Calu3 (cell line): ENCODE measurements at regions not wholly inside any gene's neighbourhood (a gene's known extent, or its start where the extent isn't known, plus 50 kb on each side); places are given as distances from the start of the nearest gene placed in this dataset.

Source experiments
- BruUV-seq: library from RNA; stranded (reverse); fragments of 400-500 nt; replicated peaks from 2 replicates; lab custom pipeline; 2021; lab: Mats Ljungman, UMichigan
- CTCF ChIA-PET: fragments of 300-600 bp; sonication (Branson Sonifier 250); formaldehyde crosslinking; loops from one replicate; lab custom pipeline; 2022; ENCODE audit warnings: antibody characterized with exemption; lab: Charles Lee
- DNase-seq: peaks from one replicate; pipeline ENCODE4 v3.0.0; 2022
- H3K27ac Mint-ChIP-seq: one replicate; pipeline ENCODE4 v1.8.0; 2022; ENCODE audit warnings: mixed read lengths; ENCODE audit not compliant: unreplicated experiment
- H3K27me3 Mint-ChIP-seq: one replicate; pipeline ENCODE4 v1.8.0; 2022; ENCODE audit warnings: mixed read lengths; ENCODE audit not compliant: unreplicated experiment
- H3K36me3 Mint-ChIP-seq: one replicate; pipeline ENCODE4 v1.8.0; 2022; ENCODE audit warnings: mild to moderate bottlenecking, moderate library complexity, mixed read lengths; ENCODE audit not compliant: insufficient read depth, unreplicated experiment
- H3K4me1 Mint-ChIP-seq: one replicate; pipeline ENCODE4 v1.8.0; 2022; ENCODE audit warnings: mild to moderate bottlenecking, low read depth, mixed read lengths; ENCODE audit not compliant: unreplicated experiment
- H3K4me3 Mint-ChIP-seq: one replicate; pipeline ENCODE4 v1.8.0; 2022; ENCODE audit warnings: mild to moderate bottlenecking, low read depth, moderate library complexity, mixed read lengths; ENCODE audit not compliant: unreplicated experiment
- H3K9me3 Mint-ChIP-seq: one replicate; pipeline ENCODE4 v1.8.0; 2022; ENCODE audit warnings: low read depth, mixed read lengths; ENCODE audit not compliant: unreplicated experiment
- CTCF ChIP-seq: fragments of 200-600 bp; IDR thresholded peaks from one replicate; pipeline ENCODE4 v1.8.0; 2022; ENCODE audit warnings: antibody characterized with exemption; ENCODE audit not compliant: unreplicated experiment
- intact Hi-C: fragments of 100-400 bp; cut with micrococcal nuclease; formaldehyde crosslinking; loops from one replicate; pipeline ENCODE4 v1.10.0; 2022; ENCODE audit not compliant: unreplicated experiment

- Mint-ChIP-seq H3K27me3 (peaks cover 13% of the 10 kb centered on the region), H3K4me1 (no peaks in the 10 kb centered on the region), H3K4me3 (no peak overlapping the region), H3K36me3 (no peaks in the 10 kb centered on the region), H3K27ac (no peak overlapping the region), H3K9me3 (no peaks in the 10 kb centered on the region)
- no peak for TF ChIP-seq CTCF
- no TSS peak for BruUV-seq
- no peak for DNase-seq
- CTCF ChIA-PET, result no interaction called here
- intact Hi-C loops, result no loop called here
These were observed 332.2 kb downstream of the TBC1D4 start for GRCh38 chr13:75149776-75150175.

- BruUV-seq, result no TSS peak
- no peaks in the 10 kb centered on the region for H3K9me3 Mint-ChIP-seq
- H3K36me3 Mint-ChIP-seq, result no peaks in the 10 kb centered on the region
- H3K4me3 Mint-ChIP-seq, result no peak overlapping the region
- CTCF ChIA-PET, result no interaction called here
- intact Hi-C loops, result no loop called here
- H3K4me1 Mint-ChIP-seq, result no peaks in the 10 kb centered on the region
- DNase-seq, result no peak
- H3K27ac Mint-ChIP-seq, result no peak overlapping the region
- no peak for TF ChIP-seq CTCF
- peaks cover 13% of the 10 kb centered on the region for H3K27me3 Mint-ChIP-seq
These were observed 334.0 kb downstream of the TBC1D4 start for GRCh38 chr13:75147946-75148345.

GRCh38 chr13:75146436-75146835 lies 335.5 kb downstream of the TBC1D4 start:
- BruUV-seq, result no TSS peak
- TF ChIP-seq CTCF, result no peak
- no peaks in the 10 kb centered on the region for H3K4me1 Mint-ChIP-seq
- no peak overlapping the region for H3K4me3 Mint-ChIP-seq
- no peak overlapping the region for H3K27ac Mint-ChIP-seq
- no peak for DNase-seq
- CTCF ChIA-PET, result no interaction called here
- H3K9me3 Mint-ChIP-seq, result no peaks in the 10 kb centered on the region
- peaks cover 13% of the 10 kb centered on the region for H3K27me3 Mint-ChIP-seq
- no peaks in the 10 kb centered on the region for H3K36me3 Mint-ChIP-seq
- intact Hi-C loops, result no loop called here

- intact Hi-C loops, result no loop called here
- CTCF ChIA-PET, result no interaction called here
- BruUV-seq, result no TSS peak
- Mint-ChIP-seq H3K4me1 (no peaks in the 10 kb centered on the region), H3K9me3 (no peaks in the 10 kb centered on the region), H3K27ac (no peak overlapping the region), H3K36me3 (no peaks in the 10 kb centered on the region), H3K4me3 (no peak overlapping the region), H3K27me3 (peaks cover 13% of the 10 kb centered on the region)
- DNase-seq, result no peak
- TF ChIP-seq CTCF, result no peak
These were observed 336.0 kb downstream of the TBC1D4 start for GRCh38 chr13:75145927-75146326.

GRCh38 chr13:75139291-75139690 lies 342.7 kb downstream of the TBC1D4 start:
- intact Hi-C loops, result no loop called here
- Mint-ChIP-seq H3K27ac (no peak overlapping the region), H3K27me3 (no peaks in the 10 kb centered on the region), H3K4me3 (no peak overlapping the region), H3K4me1 (no peaks in the 10 kb centered on the region), H3K9me3 (no peaks in the 10 kb centered on the region), H3K36me3 (no peaks in the 10 kb centered on the region)
- BruUV-seq, result no TSS peak
- DNase-seq, result no peak
- TF ChIP-seq CTCF, result no peak
- CTCF ChIA-PET, result no interaction called here
